Esophagus mucosa (tissue), 1 donor: ENCODE measurements at regions not wholly inside any gene's neighbourhood (a gene's known extent, or its start where the extent isn't known, plus 50 kb on each side); places are given as distances from the start of the nearest gene placed in this dataset.
"Not testable (repeated sequence)": the region's sequence is repeated elsewhere in the genome, so short reads cannot be mapped to it uniquely, and the experiment has no call there.

Source experiments
- ATAC-seq: fragments of 200-7000 bp; cut with Tn5 transposase; one replicate; pipeline ENCODE4 v1.9.1; 2020
- donor health status: DM: yes; HTN: yes; CAD: no.

DNA sequence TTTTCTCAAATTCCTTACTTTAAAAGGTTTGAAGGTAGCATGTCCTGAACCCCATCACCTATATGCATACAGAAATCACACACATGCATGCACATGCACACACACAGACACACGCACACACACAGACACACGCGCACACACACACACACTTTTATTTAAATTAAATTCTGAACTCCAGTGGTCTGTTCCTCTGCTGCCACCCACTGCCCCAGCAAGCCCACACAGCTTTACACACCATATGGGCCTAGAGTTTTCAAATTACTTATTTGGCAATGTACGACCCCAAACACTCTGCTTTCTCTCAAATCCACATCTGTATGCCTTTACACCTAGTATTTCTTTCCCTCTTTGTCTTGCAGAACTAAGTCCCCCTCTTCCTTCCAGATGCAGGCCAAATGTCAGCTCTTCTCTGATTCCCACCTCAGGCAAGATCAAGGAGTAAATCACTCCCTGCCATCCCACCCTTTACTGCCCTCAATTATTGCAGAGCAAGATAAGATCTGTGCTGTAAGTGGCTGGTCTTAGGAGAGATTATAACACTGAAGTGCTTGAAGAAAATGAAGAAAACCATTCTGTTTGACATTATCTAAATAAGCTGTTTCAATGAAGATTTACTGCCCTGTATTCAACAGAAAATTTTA lies 429.9 kb upstream of the CXADR start:
- ATAC-seq, result no peak

DNA sequence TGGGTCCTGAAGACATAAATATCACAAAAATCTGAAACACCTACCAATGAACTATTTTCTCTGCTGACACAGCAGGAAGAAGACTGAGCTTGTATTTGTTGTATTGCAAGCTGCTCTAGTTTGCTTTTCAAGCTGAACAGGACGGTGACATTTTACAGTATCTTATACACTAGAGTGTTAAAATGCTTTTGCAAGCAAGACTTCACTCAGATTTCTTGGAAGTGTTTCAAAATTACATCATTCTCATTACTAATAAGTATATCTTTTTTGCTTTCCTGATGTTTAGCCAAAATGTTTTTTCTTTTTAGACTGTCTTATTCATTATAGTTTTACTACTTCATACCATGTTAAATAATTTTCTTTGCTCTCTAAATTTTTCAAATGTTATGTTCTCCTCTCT lies 427.1 kb upstream of the CXADR start:
- peak; percentile 50 for ATAC-seq

DNA sequence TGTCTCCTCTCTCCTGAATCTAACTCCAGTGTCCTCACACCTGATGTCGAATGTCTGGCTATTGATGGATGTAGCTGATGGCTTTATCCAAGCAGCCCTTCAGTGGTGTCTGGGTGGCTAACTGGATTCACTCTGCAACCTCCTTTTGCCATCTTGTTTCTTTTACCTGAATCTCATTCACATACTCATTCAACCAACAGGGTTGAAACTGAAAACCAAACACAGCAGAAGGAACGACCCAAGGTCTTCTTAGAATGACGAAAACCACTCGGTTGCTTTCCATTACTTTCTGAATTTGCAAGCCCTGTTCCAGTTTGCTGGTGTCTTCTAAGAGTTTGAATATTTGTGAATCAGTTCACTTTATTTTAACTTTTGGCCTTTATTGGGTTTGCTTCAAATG lies 424.3 kb upstream of the CXADR start:
- ATAC-seq, result no peak

DNA sequence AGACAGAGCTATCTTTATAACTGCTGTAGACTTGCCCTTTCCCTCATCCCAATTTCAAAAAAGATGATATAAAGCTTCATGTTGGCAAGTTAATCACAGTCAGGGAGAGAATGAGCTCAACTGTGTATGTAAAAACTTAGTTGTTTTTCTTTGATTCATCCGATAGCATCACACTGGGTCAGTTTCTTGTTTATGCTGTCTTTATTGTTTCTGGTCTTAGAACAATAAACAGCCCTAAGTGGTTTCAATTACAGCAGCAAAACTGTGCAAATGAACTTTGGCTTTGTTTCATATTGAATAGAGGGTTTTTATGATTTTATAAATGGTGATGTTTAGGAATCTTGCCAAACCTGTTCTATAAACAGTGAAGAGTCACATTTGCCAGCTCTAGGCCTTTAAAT lies 423.8 kb upstream of the CXADR start:
- ATAC-seq, result no peak

DNA sequence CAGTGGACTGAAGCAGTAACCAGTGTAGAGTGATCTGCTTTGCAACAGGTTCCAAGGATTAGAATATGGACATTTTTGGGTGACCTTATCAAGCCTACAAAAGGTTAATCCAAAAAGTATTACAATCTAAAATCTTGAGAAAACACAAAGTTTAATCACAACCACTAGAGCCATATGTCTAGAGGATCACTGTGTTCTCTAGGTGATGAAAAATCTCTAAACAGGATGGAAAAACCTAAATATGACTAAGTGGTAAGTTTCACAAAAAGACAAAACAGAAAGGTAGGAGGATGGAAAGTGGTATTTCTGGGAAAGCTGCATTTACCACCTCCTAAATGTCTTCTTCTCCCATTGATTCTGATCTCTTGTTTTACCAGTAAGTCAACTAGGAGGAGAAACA lies 411.1 kb upstream of the CXADR start:
- no peak for ATAC-seq

DNA sequence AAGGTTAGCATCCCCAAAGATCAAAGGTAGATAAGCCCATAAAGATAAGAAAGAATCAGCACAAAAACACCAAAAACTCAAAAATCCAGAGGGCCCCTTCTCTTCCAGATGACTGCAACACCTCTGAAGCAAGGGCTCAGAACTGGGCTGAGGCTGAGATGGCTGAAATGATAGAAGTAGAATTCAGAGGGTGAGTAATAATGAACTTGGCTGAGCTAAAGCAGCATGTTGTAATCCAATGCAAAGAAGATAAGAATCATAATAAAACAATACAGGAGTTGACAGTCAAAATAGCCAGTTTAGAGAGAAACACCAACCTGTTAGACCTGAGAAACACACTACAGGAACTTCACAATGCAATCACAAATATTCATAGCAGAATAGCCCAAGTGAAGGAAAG lies 406.9 kb upstream of the CXADR start:
- peak; percentile 38 for ATAC-seq

DNA sequence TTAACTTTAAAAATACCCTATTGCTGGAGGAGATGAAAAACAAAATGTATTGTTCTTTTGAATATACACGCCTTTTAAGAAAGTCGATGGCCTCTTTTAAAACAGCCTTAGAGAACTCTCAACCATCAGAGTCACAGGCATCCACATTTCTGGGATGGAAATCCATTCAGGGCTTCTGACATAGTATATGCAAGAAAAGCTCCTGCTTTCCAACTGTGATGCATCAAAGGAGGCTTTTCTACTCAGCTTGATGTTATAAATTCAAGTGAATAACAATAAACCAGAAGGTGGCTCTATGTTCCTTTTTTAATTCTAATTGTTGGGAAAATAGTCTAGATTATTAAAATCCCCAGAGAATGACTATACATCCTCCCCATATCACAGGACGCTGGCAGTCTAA lies 398.8 kb upstream of the CXADR start:
- ATAC-seq, result no peak

DNA sequence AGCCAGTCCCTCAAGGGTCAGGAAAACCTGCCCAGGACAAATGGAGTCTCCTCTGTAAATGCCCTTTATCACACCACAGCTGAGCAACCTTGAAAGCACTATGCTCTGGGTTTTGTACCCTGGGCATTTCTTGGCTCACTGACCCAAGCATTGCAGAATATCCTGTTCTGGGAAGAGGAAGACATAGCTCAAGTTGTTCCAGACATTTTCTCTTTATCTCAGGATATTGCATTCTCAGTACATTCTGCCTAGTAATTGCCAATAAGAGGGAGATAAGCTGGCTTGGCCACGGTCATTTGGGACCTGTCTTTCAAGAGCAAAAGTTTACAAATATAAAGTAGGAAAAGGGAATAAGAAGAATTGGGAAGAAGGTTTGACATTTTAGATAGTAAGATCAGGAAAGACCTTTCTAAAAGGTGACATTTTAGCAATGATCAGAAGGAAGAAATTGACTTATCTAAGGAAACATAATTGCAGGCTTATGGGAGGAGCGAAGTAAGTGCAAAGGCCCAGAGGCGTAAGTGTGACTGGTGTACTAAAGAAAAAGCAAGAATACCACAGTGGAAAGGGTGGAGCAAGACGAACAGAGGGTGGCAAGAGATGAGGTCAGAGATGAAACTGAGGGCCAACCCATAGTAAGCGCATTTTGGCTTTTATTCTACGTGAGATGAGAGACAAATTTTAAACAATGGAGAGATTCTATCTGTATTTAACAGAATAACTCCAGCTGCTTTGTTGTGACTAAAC lies 394.0 kb upstream of the CXADR start:
- ATAC-seq, result no peak

DNA sequence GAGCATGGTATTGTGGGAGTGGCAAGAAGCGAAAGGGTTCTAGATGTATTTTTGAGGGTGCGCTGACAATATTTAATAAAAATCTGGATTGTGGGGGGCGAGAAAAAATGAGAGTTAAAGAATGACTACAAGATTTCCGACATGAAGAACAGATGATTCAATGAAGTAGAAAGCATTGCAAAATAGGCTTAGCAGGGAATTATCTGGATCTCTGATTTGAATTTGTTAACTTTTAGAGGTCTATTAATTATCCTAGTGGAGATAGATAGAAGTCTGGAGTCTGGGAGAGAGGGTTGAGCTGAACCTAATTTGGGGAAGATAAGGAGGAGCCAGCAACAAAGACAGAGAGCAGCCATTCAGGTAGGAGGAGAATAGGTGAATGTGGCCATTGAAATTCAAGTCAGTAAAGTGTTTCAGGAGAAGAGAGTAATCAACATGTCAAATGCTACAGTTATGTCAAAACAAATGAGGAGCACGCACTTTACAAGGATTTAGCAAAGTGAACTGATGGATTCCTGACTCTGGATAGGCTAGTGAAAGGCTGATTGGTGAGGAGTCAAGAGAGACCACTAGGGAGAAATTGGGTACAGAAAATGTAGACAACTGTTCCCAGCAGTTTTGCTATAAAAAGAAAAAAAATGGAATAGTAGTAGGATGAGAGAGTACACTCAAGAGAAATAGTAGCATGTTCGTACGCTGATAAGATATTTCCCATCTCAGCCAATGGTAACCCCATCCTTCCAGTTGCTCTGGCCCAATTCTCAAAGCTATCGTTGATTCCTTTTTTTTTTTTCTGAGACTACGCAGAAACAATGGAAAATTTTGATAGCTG lies 393.2 kb upstream of the CXADR start:
- ATAC-seq, result no peak

DNA sequence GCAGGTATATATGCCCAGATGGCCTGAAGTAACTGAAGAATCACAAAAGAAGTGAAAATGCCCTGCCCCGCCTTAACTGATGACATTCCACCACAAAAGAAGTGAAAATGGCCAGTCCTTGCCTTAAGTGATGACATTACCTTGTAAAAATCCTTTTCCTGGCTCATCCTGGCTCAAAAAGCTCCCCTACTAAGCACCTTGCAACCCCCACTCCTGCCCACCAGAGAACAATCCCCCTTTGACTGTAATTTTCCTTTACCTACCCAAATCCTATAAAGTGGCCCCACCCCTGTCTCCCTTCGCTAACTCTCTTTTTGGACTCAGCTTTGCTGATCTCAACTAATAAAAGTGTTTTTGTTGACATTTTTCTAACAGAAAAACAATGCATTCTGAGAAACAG lies 385.4 kb upstream of the CXADR start:
- not testable (repeated sequence) for ATAC-seq

DNA sequence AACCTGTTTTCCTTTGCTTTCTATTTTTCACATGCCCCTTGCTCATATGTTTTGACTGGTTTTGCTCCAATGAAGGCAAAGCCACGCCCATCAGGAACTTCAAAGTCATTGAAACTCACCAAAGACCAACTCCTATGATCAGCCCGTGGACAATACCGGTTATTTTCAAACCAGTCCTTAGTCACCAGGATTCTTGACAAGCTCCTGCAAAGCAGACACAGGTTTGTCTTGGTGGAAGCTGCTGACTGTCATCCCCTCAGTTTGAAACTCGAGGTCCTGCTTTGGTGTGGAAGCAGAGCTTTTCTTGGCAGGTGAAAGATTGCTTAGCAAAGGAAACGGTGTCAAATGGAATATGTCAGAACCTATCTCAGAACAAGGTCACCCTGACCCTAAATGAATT lies 384.7 kb upstream of the CXADR start:
- ATAC-seq, result no peak

DNA sequence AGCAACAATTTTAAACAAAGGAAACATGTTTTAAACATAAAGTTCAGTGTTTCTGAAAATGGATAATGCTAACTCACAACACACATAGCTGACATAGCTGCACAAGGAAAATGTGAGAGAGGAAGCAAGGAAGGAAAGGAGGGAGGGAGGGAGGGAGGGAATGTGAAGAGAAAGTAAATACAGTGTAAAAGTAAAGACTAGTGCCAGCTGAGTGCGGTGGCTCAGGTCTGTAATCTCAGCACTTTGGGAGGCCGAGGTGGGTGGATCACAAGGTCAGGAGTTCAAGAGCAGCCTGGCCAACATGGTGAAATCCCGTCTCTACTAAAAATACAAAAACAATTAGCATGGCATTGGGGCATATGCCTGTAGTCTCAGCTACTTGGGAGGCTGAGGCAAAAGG lies 373.7 kb upstream of the CXADR start:
- not testable (repeated sequence) for ATAC-seq

DNA sequence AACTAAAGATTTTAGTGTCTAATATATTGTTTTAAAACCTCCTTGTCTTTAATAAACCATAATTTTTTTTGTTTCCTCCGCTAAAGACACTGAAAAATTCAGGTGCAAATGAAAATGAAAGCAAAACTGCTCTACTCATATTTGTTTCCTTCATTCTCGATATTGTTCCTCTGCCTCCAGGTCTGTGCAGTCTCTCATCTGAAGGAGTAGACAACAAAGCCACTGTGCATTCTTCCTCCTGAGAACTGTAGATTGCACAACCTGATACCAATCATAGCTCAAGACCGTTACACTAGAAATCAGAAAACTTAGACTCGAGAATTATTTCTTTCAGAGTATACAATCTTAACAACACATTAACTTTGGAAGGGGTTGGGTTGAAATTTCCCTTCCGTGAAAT lies 373.1 kb upstream of the CXADR start:
- peak; percentile 42 for ATAC-seq

DNA sequence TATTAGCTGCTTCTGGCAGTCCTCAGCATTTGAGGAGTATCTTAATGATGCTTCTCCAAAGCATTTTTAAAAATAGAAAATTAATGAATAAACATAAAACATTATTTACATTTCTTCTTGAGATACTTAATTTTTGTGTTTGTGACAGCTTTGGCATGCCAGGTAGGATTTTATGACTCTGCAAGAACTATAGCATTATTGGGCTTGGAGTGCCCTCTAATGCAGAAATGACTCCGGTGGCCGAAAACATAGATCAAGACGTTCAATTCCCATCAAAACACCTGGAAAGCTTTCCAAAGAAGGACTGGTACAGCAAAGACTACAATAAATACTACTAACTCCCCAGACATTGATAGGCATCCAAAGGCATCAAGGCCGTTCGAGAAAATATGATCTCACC lies 366.4 kb upstream of the CXADR start:
- ATAC-seq, result no peak

DNA sequence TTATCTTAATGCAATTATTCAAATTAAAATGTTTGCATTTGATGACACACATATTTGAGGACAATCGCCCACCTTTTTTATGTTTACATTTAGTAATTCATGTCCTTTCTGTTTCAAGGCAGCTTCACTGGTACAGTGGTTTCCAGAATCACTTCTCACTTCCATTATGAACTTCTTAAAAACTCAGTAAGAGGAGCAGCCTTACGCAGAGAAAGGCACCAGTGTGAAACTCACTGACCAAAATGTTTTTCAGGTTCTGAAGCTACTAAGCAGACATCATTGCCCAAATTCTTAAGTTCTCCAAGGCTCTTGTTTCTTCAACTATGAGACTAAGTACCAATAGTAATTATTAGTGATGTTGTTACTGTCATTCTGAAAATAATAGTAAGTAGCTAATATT lies 353.1 kb upstream of the CXADR start:
- ATAC-seq, result no peak

DNA sequence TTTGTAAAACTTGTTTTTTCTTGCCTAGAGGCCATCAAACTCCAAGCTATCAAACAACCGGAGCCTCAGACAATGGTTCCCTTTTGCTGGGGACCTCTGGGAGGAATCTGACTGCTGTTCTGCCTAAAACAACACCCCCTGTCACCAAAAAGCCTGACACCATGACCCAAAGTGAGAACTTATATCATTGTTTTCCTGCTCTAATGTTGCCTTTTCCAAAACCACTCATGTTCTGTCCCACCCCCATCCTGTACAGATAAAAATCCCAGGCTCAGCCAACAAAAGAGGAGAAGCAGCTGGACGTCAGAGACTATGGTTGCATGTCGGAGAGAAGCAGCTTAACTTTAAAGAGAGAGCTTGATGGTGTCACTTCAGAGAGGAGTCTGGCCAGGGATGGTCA lies 327.2 kb upstream of the CXADR start:
- ATAC-seq, result no peak

DNA sequence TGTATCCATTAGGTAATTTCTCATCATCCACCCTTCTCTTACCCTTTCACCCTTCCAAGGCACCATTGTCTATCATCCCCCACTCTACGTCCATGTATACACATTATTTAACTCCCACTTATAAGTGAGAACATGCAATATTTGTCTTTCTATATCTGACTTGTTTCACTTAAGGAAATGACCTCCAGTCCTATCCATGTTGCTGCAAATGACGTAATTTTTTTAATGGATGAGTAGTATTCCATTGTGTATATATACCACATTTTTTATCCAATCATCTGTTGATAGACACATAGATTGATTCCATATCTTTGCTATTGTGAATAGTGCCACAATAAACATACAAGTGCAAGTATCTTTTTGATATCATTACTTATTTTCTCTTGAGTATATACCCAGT lies 322.9 kb upstream of the CXADR start:
- ATAC-seq, result no peak

DNA sequence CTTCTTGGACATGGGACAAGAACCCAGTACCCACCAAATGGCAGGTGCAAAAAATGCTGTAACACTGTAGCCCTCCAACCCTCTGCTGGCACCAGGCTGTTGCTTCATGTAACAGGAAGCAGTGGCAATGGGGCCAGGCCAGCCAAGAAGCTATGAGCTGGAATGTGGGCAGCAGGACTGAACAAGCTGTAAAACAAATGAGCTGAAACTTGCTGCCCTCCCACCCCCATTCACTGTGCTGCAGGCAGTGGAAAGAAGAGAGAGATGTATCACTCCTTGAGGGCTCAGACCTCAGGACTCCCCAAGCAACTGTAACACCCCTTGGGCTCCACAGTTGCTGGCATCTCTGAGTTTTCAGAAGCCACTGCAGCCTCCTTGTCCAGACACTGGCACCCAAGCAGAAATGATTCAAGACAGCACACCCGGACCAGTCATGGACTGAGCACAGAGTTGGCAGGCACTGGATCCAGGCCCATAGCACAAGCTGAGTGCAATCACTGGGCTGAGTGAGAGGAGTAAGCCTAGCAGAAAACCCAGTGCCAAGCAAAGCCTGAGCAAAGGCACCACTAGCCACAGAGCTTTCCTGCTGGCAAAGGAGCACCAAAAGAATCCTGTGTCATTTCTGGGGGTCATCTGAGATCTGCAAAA lies 321.4 kb upstream of the CXADR start:
- ATAC-seq, result peak; percentile 67

DNA sequence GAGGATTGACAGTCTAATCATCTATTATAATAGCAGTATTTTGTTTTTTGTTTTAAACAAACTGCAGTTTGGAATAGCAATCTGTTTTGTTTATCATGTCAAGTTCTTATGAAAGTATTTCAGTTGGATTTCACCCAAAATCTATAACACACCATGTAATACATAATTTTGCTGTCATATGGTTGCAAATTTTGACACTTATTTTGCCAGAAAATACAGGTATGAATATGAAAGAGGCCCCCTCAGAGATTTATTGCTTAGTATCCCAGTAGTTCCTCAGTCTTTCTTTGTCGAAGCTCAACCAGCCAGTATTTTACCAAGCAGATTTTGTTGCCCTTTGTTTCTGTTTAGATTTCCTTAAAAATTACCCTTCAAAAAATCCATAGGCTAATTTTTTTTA lies 317.5 kb upstream of the CXADR start:
- no peak for ATAC-seq

DNA sequence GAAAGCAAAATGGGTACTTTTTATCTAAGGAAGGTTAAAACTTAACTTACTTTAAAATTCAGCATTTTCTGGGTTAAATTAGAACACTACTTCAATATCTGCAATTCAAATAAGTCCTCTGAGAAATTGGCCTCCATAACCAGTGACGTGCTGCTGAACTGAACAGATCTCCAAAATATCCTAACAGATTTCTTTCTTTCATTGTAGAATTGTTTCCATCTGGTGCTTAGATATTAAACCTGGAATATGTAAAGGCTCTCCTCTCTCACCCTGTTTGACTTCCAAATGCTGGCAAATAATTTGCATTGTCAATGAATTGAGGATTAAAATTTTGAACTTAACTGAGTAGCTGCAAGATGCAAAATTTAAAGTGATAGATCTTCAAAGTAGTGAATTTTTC lies 316.9 kb upstream of the CXADR start:
- no peak for ATAC-seq

DNA sequence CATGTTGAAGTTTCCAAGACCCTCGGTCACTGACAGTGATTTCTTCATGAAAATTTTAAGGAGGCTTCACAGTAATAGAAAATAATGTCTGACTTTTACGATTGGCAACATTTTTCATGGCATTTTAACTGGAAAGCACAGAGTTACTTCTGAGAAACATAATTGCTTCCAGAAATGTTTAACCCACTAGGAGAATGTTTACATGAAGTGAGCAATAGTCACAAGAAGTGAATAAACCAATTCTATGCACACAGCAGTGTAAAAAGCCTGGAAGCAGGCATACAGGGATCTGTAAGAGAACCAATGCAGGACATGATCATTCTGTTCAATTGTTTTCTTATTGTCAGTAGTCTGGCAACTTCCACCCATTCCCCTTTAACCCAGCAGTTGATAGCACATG lies 316.2 kb upstream of the CXADR start:
- no peak for ATAC-seq

DNA sequence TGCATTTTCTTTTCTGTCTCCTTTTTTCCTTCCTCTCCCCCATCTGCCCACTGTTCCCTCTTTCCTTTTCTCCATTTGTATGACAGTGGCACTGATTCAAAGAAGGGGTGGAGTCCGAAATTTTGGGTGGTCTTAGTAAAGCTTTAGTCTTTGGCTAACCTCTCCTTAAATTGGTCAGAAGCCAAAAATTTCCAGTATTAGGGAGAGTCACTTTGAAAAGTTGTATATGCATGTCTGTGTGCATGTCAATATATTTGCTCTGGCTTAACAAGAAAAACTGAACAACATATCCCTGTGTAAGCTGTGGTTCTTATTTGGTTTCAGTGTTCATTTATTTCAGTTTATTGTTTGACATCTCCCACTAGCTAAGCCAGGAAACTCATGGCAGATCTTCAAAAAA lies 314.8 kb upstream of the CXADR start:
- ATAC-seq, result no peak

DNA sequence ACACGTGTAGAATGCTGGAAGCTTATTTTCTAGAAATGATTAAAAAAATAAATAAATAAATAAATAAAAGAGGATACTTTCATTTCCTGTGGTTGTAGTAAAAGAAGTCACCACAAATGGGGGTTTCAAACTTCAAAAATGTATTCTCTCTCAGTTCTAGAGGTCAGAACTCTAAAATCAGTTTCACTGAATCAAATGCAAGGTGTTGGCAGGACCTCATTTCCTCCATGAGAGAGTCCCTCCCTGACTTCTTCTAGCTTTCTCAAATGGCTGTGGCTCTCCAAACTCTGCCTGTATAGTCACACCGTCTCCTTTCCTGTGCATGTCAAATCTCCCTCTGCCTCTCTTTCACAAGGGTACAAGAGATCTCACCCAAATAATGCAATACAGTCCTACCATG lies 312.6 kb upstream of the CXADR start:
- no peak for ATAC-seq
